ENCODE measurements at regions not wholly inside any gene's neighbourhood (a gene's known extent, or its start where the extent isn't known, plus 50 kb on each side); places are given as distances from the start of the nearest gene placed in this dataset.

DNA sequence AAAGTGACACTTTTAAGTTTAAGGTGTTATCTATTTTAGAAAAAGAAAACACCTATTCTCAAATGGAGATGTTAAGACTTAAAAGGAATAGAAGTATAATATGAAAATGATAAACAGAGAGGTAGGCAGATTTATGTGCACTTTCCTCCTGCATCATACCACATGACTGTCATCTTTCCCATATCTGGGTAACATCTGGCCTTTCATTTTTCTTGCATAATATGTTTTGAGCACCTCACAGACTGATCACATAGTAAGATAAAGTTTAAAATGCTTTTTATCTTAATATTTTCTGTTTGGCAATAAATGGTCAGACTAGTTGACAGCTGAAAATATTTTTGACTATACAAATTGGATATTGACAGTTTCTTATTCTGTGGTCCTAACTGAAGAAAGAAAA lies 1852.1 kb upstream of the PIK3C3 start:
- Histone ChIP-seq H3K27ac (no peak overlapping the region), H3K9me3 (no peaks in the 10 kb centered on the region), H3K4me1 (no peaks in the 10 kb centered on the region), H3K4me3 (no peak overlapping the region), H3K27me3 (no peaks in the 10 kb centered on the region), H3K36me3 (no peaks in the 10 kb centered on the region)
- no peak for DNase-seq
- TF ChIP-seq EP300 (IDR thresholded peaks at IDR 0.05) (no peak), POLR2AphosphoS5 (IDR thresholded peaks at IDR 0.05) (no peak), POLR2A (IDR thresholded peaks at IDR 0.05) (no peak)
- TF ChIP-seq, protein P1, sequence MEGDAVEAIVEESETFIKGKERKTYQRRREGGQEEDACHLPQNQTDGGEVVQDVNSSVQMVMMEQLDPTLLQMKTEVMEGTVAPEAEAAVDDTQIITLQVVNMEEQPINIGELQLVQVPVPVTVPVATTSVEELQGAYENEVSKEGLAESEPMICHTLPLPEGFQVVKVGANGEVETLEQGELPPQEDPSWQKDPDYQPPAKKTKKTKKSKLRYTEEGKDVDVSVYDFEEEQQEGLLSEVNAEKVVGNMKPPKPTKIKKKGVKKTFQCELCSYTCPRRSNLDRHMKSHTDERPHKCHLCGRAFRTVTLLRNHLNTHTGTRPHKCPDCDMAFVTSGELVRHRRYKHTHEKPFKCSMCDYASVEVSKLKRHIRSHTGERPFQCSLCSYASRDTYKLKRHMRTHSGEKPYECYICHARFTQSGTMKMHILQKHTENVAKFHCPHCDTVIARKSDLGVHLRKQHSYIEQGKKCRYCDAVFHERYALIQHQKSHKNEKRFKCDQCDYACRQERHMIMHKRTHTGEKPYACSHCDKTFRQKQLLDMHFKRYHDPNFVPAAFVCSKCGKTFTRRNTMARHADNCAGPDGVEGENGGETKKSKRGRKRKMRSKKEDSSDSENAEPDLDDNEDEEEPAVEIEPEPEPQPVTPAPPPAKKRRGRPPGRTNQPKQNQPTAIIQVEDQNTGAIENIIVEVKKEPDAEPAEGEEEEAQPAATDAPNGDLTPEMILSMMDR (IDR thresholded peaks at IDR 0.05) = no peak
- intact Hi-C loops (cut with DNase I) = no loop called here

DNA sequence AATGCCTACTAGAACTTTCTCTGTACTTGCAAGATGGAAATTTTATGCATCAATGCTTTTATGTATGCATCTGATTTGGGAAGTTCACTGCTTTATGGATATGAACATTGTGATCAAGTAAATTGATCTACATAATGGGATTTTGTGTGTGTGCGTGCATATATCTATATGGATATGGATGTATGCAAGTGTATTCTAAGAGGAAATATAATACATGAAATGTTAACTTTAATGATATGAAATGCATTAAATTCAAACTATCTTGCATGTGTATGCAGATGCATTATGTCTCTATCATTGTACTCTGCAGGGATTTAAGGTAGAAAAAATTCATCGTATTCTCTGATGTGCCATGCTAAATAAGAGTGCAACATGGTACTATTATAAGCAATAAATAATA lies 1855.4 kb upstream of the PIK3C3 start:
- TF ChIP-seq, protein P1 (IDR thresholded peaks at IDR 0.05) = no peak
- TF ChIP-seq POLR2A (IDR thresholded peaks at IDR 0.05) = no peak
- no peak for TF ChIP-seq EP300 (IDR thresholded peaks at IDR 0.05)
- TF ChIP-seq POLR2AphosphoS5 (IDR thresholded peaks at IDR 0.05) = no peak
- no peak for DNase-seq
- no peak overlapping the region for H3K27ac ChIP-seq
- WGBS, 2 donors = 95 to 96% methylated on average over 2 of the region's 2 CpGs
- no peaks in the 10 kb centered on the region for H3K4me1 ChIP-seq
- H3K27me3 ChIP-seq = no peaks in the 10 kb centered on the region
- H3K4me3 ChIP-seq = no peak overlapping the region
- intact Hi-C loops (cut with DNase I) = no loop called here
- no peaks in the 10 kb centered on the region for H3K36me3 ChIP-seq
- no peaks in the 10 kb centered on the region for H3K9me3 ChIP-seq

DNA sequence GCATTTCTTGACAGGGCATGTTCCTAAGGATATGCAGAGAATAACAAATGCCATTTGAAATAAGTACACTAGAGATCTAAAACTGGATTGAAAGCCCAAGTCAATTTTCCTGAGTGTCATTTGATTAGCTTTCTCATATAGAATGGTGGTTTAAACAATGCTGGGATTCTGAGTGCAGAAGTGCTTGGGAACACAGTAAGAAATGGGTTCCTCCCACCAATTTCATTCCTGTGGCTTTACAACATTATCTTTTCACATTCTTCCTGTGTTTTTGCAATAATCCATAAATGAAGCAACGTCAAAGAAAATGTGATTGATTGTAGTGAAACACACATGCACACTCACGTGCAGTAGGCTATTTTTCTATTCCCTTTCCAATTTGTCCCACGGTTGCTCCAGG lies 1858.4 kb upstream of the PIK3C3 start:
- intact Hi-C loops (cut with DNase I) = no loop called here
- Histone ChIP-seq H3K4me1 (peaks cover 0 to 4% (median 0%) of the 10 kb centered on the region in 4 donors), H3K4me3 (no peak overlapping the region), H3K9me3 (no peaks in the 10 kb centered on the region), H3K27ac (no peak overlapping the region), H3K27me3 (no peaks in the 10 kb centered on the region), H3K36me3 (no peaks in the 10 kb centered on the region)
- DNase-seq = no peak
- no peak for TF ChIP-seq EP300 (IDR thresholded peaks at IDR 0.05)
- TF ChIP-seq POLR2AphosphoS5 (IDR thresholded peaks at IDR 0.05) = no peak
- TF ChIP-seq, protein P1 (IDR thresholded peaks at IDR 0.05) = no peak
- no peak for TF ChIP-seq POLR2A (IDR thresholded peaks at IDR 0.05)
- WGBS, 2 donors = 67 to 72% methylated on average over 3 of the region's 3 CpGs

DNA sequence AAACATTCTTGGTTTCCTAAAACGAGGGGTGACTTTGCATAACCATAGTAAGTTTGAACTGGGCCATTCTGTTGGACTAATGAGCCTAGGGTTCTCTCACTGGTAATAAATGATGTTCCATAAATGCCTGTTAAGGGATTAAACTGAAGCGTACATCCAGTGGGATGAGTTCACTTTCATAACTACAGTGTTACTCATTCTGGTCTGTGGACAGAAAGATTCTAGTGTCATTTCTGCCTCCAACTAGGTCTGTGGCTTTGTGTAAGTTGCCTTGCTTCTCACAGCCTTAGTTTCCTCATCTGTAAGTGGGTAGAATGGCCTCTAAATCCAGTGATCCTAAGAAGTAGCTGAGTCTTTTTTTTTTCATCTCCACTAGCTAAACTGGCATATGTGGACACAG lies 1860.6 kb upstream of the PIK3C3 start:
- WGBS, 2 donors = 53 to 63% methylated on average over 2 of the region's 2 CpGs
- TF ChIP-seq POLR2A (IDR thresholded peaks at IDR 0.05) (no peak), POLR2AphosphoS5 (IDR thresholded peaks at IDR 0.05) (no peak), EP300 (IDR thresholded peaks at IDR 0.05) (no peak)
- TF ChIP-seq, protein P1 (IDR thresholded peaks at IDR 0.05) = no peak
- no peak overlapping the region for H3K27ac ChIP-seq
- no peaks in the 10 kb centered on the region for H3K9me3 ChIP-seq
- no peak overlapping the region for H3K4me3 ChIP-seq
- DNase-seq = no peak
- intact Hi-C loops (cut with DNase I) = no loop called here
- no peaks in the 10 kb centered on the region for H3K36me3 ChIP-seq
- peaks cover 0 to 4% (median 0%) of the 10 kb centered on the region in 4 donors for H3K4me1 ChIP-seq
- H3K27me3 ChIP-seq = no peaks in the 10 kb centered on the region

DNA sequence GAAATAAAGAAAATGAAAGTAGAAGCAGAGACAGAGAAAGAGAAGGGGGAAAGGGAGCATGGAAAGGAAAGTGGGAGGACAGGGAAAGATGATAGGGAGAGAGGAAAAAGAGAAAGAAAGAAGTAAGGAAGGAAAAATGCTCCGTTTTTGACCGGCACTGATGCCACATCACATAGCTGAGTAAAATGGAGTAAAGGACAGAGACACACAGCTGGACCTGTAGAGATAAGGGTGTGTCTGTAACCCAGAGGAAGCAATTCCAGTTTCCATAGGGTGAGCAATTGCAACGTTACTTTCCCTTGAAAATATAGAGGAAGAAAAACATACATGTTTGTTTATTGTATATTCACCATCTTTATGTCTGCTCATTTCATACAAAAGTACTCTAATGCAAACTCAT lies 1866.9 kb upstream of the PIK3C3 start:
- H3K9me3 ChIP-seq = no peaks in the 10 kb centered on the region
- intact Hi-C loops (cut with DNase I) = no loop called here
- no peak overlapping the region for H3K4me3 ChIP-seq

More for the DNA sequence above, 1866.9 kb upstream of the PIK3C3 start:
- H3K27me3 ChIP-seq = no peaks in the 10 kb centered on the region
- TF ChIP-seq POLR2A (IDR thresholded peaks at IDR 0.05) (no peak), POLR2AphosphoS5 (IDR thresholded peaks at IDR 0.05) (no peak), EP300 (IDR thresholded peaks at IDR 0.05) (no peak)
- TF ChIP-seq, protein P1 (IDR thresholded peaks at IDR 0.05) = no peak
- no peaks in the 10 kb centered on the region for H3K4me1 ChIP-seq
- no peak for DNase-seq
- WGBS, 2 donors = 56 to 63% methylated on average over 3 of the region's 3 CpGs
- H3K27ac ChIP-seq = no peak overlapping the region
- no peaks in the 10 kb centered on the region for H3K36me3 ChIP-seq

All from sigmoid colon (tissue), 6 donors.